Liver (tissue), 8 donors: ENCODE measurements at regions not wholly inside any gene's neighbourhood (a gene's known extent, or its start where the extent isn't known, plus 50 kb on each side); places are given as distances from the start of the nearest gene placed in this dataset.

ENCODE experiments used
- DNase-seq: peaks from one replicate; pipeline ENCODE4 v3.0.0-alpha.2; 2017; ENCODE audit warnings: low spot score
- H3K27ac ChIP-seq, 2 donors: one replicate each; pipeline ENCODE4 v1.7.0; 2013; ENCODE audit warnings: inconsistent platforms in 2 of 2, low read length in 2 of 2, control low read depth in 1 of 2, low read depth in 1 of 2, mild to moderate bottlenecking in 1 of 2
- H3K27me3 ChIP-seq, 4 donors: one replicate each; pipeline versions ENCODE4 v1.6.1 to v1.7.0; 2013; ENCODE audit warnings: low read length in 3 of 4, inconsistent platforms in 1 of 4, mild to moderate bottlenecking in 1 of 4, moderate library complexity in 1 of 4; ENCODE audit not compliant: control insufficient read depth in 4 of 4, insufficient read depth in 4 of 4
- H3K36me3 ChIP-seq, 4 donors: one replicate each; pipeline versions ENCODE4 v1.6.1 to v1.7.0; 2013; ENCODE audit warnings: low read length in 3 of 4, mild to moderate bottlenecking in 3 of 4, low read depth in 1 of 4, moderate library complexity in 1 of 4; ENCODE audit not compliant: control insufficient read depth in 4 of 4, insufficient read depth in 3 of 4
- H3K4me1 ChIP-seq, 4 donors: one replicate each; pipeline versions ENCODE4 v1.6.1 to v1.7.0; 2013; ENCODE audit warnings: low read length in 3 of 4, mild to moderate bottlenecking in 3 of 4, moderate library complexity in 1 of 4; ENCODE audit not compliant: control insufficient read depth in 4 of 4, insufficient read depth in 4 of 4
- H3K4me3 ChIP-seq, 3 donors: one replicate each; pipeline versions ENCODE4 v1.6.1 to v1.7.0; 2013; ENCODE audit warnings: low read length in 3 of 3, control low read depth in 1 of 3, low read depth in 1 of 3, mild to moderate bottlenecking in 1 of 3
- H3K9ac ChIP-seq, 2 donors: one replicate each; pipeline ENCODE4 v1.7.0; 2013; ENCODE audit warnings: low read length in 2 of 2, mild to moderate bottlenecking in 2 of 2, moderate library complexity in 2 of 2, control low read depth in 1 of 2, low read depth in 1 of 2
- H3K9me3 ChIP-seq, 4 donors: one replicate each; pipeline versions ENCODE4 v1.6.1 to v1.7.0; 2013; ENCODE audit warnings: low read length in 3 of 4; ENCODE audit not compliant: control insufficient read depth in 4 of 4
- ATF3 ChIP-seq: IDR thresholded peaks from 2 replicates; pipeline ENCODE4 v1.6.1; 2016; ENCODE audit warnings: antibody characterized with exemption
- CTCF ChIP-seq: fragments of 150-350 bp; IDR thresholded peaks from 2 replicates; pipeline ENCODE4 v1.5.1; 2017; ENCODE audit warnings: improper control_type of control experiment, low read depth, low read length; ENCODE audit not compliant: missing input control
- EGR1 ChIP-seq, 2 donors: IDR thresholded peaks; 2 replicates each; pipeline ENCODE4 v1.6.1; 2016 to 2018; ENCODE audit warnings: antibody characterized with exemption in 2 of 2, low read depth in 2 of 2
- FOXA1 ChIP-seq: IDR thresholded peaks from 2 replicates; pipeline ENCODE4 v1.6.1; 2016; ENCODE audit warnings: antibody characterized with exemption
- FOXA2 ChIP-seq: IDR thresholded peaks from 2 replicates; pipeline ENCODE4 v1.6.1; 2016; ENCODE audit warnings: antibody characterized with exemption
- GABPA ChIP-seq, 2 donors: IDR thresholded peaks in 1 of 2; conservative IDR thresholded peaks in 1 of 2; 2 replicates each; pipeline ENCODE4 v1.6.1; 2016; ENCODE audit warnings: antibody characterized with exemption in 2 of 2, mild to moderate bottlenecking in 1 of 2, moderate library complexity in 1 of 2
- HNF4A ChIP-seq, 2 donors: conservative IDR thresholded peaks; 2 replicates each; pipeline ENCODE4 v1.6.1; 2016; ENCODE audit warnings: antibody characterized with exemption in 2 of 2, mild to moderate bottlenecking in 2 of 2
- HNF4G ChIP-seq: IDR thresholded peaks from 2 replicates; pipeline ENCODE4 v1.6.1; 2016; ENCODE audit warnings: antibody characterized with exemption
- JUND ChIP-seq, 2 donors: IDR thresholded peaks; 2 replicates each; pipeline ENCODE4 v1.6.1; 2016; ENCODE audit warnings: antibody characterized with exemption in 2 of 2
- MAX ChIP-seq: IDR thresholded peaks from 2 replicates; pipeline ENCODE4 v1.6.1; 2016; ENCODE audit warnings: antibody characterized with exemption
- NR2F2 ChIP-seq: IDR thresholded peaks from 2 replicates; pipeline ENCODE4 v1.6.1; 2016; ENCODE audit warnings: antibody characterized with exemption
- RAD21 ChIP-seq, 2 donors: IDR thresholded peaks; 2 replicates each; pipeline ENCODE4 v1.6.1; 2016; ENCODE audit warnings: antibody characterized with exemption in 2 of 2, mild to moderate bottlenecking in 2 of 2
- REST ChIP-seq: IDR thresholded peaks from 2 replicates; pipeline ENCODE4 v1.6.1; 2016; ENCODE audit warnings: antibody characterized with exemption, mild to moderate bottlenecking
- RXRA ChIP-seq, 2 donors: IDR thresholded peaks; 2 replicates each; pipeline ENCODE4 v1.6.1; 2017 to 2018; ENCODE audit warnings: antibody characterized with exemption in 2 of 2, mild to moderate bottlenecking in 1 of 2
- SP1 ChIP-seq: IDR thresholded peaks from 2 replicates; pipeline ENCODE4 v1.6.1; 2018; ENCODE audit warnings: antibody characterized with exemption, mild to moderate bottlenecking
- TAF1 ChIP-seq: conservative IDR thresholded peaks from 2 replicates; pipeline ENCODE4 v1.6.1; 2016; ENCODE audit warnings: antibody characterized with exemption, mild to moderate bottlenecking
- YY1 ChIP-seq: IDR thresholded peaks from 2 replicates; pipeline ENCODE4 v1.6.1; 2016; ENCODE audit warnings: antibody characterized with exemption, mild to moderate bottlenecking
- ZBTB33 ChIP-seq: IDR thresholded peaks from 2 replicates; pipeline ENCODE4 v1.6.1; 2016; ENCODE audit warnings: antibody characterized with exemption
- WGBS: extraction: QIAGEN DNeasy Blood & Tissue Kit; methylation state at CpG from one replicate; pipeline ENCODE4 v1.1.7; 2013; 5-methylcytosine and 5-hydroxymethylcytosine counted together
- donor health status: healthy.
- donor health status: healthy.
- donor health status: healthy.
- donor health status: healthy.
- donor health status: healthy.

- Histone ChIP-seq H3K27ac (no peak overlapping the region), H3K9ac (no peak overlapping the region), H3K4me3 (no peak overlapping the region), H3K36me3 (no peaks in the 10 kb centered on the region), H3K27me3 (no peaks in the 10 kb centered on the region), H3K9me3 (no peaks in the 10 kb centered on the region), H3K4me1 (no peaks in the 10 kb centered on the region)
- TF ChIP-seq GABPA (IDR thresholded peaks at IDR 0.05 in 1 of 2, conservative IDR thresholded peaks at IDR 0.05 in 1 of 2) (no peak), NR2F2 (no peak), TAF1 (no peak), MAX (no peak), ATF3 (no peak), ZBTB33 (no peak), REST (no peak), FOXA2 (no peak), FOXA1 (no peak), JUND (IDR thresholded peaks at IDR 0.05) (no peak), HNF4G (no peak), EGR1 (IDR thresholded peaks at IDR 0.05; ENCODE audit: low read depth in 2 of 2) (no peak), SP1 (no peak), HNF4A (conservative IDR thresholded peaks at IDR 0.05) (no peak), YY1 (no peak), CTCF (no peak), RAD21 (IDR thresholded peaks at IDR 0.05) (no peak), RXRA (IDR thresholded peaks at IDR 0.05) (no peak)
- 92% methylated on average over 3 of the region's 3 CpGs for WGBS
- no peak for DNase-seq
Observed at GRCh38 chr5:143964919-143965318, 153.0 kb downstream of the HMHB1 start.

GRCh38 chr5:143966280-143966679 lies 154.3 kb downstream of the HMHB1 start:
- DNase-seq = no peak
- H3K27ac ChIP-seq = no peak overlapping the region
- H3K9ac ChIP-seq = no peak overlapping the region
- WGBS = 88% methylated on average over 1 of the region's 1 CpG
- H3K4me3 ChIP-seq = no peak overlapping the region
- H3K36me3 ChIP-seq = no peaks in the 10 kb centered on the region
- no peaks in the 10 kb centered on the region for H3K9me3 ChIP-seq
- H3K27me3 ChIP-seq = no peaks in the 10 kb centered on the region
- no peaks in the 10 kb centered on the region for H3K4me1 ChIP-seq
- no peak for TF ChIP-seq SP1
- TF ChIP-seq FOXA1 = no peak
- TF ChIP-seq MAX = no peak
- TF ChIP-seq TAF1 = no peak
- no peak for TF ChIP-seq FOXA2
- no peak for TF ChIP-seq REST
- TF ChIP-seq HNF4G = no peak
- TF ChIP-seq EGR1 (IDR thresholded peaks at IDR 0.05; ENCODE audit: low read depth in 2 of 2) = no peak
- TF ChIP-seq ATF3 = no peak
- TF ChIP-seq NR2F2 = no peak
- TF ChIP-seq YY1 = no peak
- no peak for TF ChIP-seq GABPA (IDR thresholded peaks at IDR 0.05 in 1 of 2, conservative IDR thresholded peaks at IDR 0.05 in 1 of 2)
